GM19455 (cell line): ENCODE measurements at regions not wholly inside any gene's neighbourhood (a gene's known extent, or its start where the extent isn't known, plus 50 kb on each side); places are given as distances from the start of the nearest gene placed in this dataset.
A peak's percentile ranks its signal among the peaks of the same experiment; 100 is the strongest.

Experiments
- ATAC-seq: cut with Tn5 transposase; IDR thresholded peaks from one replicate; pipeline ENCODE4 v1.9.1; 2021; ENCODE audit not compliant: unreplicated experiment

GRCh38 chr9:26579056-26579455 lies 313.5 kb downstream of the CAAP1 start:
- no peak for ATAC-seq

GRCh38 chr9:26574898-26575440 lies 317.6 kb downstream of the CAAP1 start:
- no peak for ATAC-seq

- ATAC-seq, result no peak
Observed at GRCh38 chr9:26574256-26574655, 318.3 kb downstream of the CAAP1 start.

GRCh38 chr9:26567976-26568375 lies 324.6 kb downstream of the CAAP1 start:
- ATAC-seq, result no peak

GRCh38 chr9:26566141-26566540 lies 326.5 kb downstream of the CAAP1 start:
- ATAC-seq, result no peak

- ATAC-seq, result no peak
Observed at GRCh38 chr9:26565118-26565517, 327.5 kb downstream of the CAAP1 start.

GRCh38 chr9:26562338-26562737 lies 330.3 kb downstream of the CAAP1 start:
- ATAC-seq, result no peak

GRCh38 chr9:26561928-26562327 lies 330.7 kb downstream of the CAAP1 start:
- ATAC-seq, result peak; percentile 70

- no peak for ATAC-seq
Observed at GRCh38 chr9:26559506-26559905, 333.1 kb downstream of the CAAP1 start.

GRCh38 chr9:26551971-26552370 lies 340.6 kb downstream of the CAAP1 start:
- no peak for ATAC-seq

GRCh38 chr9:26551451-26551850 lies 341.2 kb downstream of the CAAP1 start:
- no peak for ATAC-seq

- no peak for ATAC-seq
Observed at GRCh38 chr9:26548781-26549290, 343.8 kb downstream of the CAAP1 start.

GRCh38 chr9:26539867-26540493 lies 352.6 kb downstream of the CAAP1 start:
- ATAC-seq, result no peak

GRCh38 chr9:26537211-26537610 lies 355.4 kb downstream of the CAAP1 start:
- no peak for ATAC-seq

- ATAC-seq, result no peak
Observed at GRCh38 chr9:26535151-26535550, 357.5 kb downstream of the CAAP1 start.

- ATAC-seq, result no peak
Observed at GRCh38 chr9:26530841-26531240, 361.8 kb downstream of the CAAP1 start.

GRCh38 chr9:26527931-26528330 lies 364.7 kb downstream of the CAAP1 start:
- ATAC-seq, result no peak

- ATAC-seq, result no peak
Observed at GRCh38 chr9:26524267-26524666, 368.3 kb downstream of the CAAP1 start.

- ATAC-seq, result no peak
Observed at GRCh38 chr9:26523577-26523976, 369.0 kb downstream of the CAAP1 start.

GRCh38 chr9:26520141-26520540 lies 372.5 kb downstream of the CAAP1 start:
- ATAC-seq, result no peak

- no peak for ATAC-seq
Observed at GRCh38 chr9:26516773-26517343, 375.7 kb downstream of the CAAP1 start.

GRCh38 chr9:26513730-26514129 lies 378.9 kb downstream of the CAAP1 start:
- no peak for ATAC-seq

GRCh38 chr9:26510137-26510536 lies 382.5 kb downstream of the CAAP1 start:
- no peak for ATAC-seq
